ENCODE measurements at regions not wholly inside any gene's neighbourhood (a gene's known extent, or its start where the extent isn't known, plus 50 kb on each side); places are given as distances from the start of the nearest gene placed in this dataset.
"Not testable (repeated sequence)": the region's sequence is repeated elsewhere in the genome, so short reads cannot be mapped to it uniquely, and the experiment has no call there.

GRCh38 chr12:46970636-46971035, 108.8 kb upstream of the PCED1B start:
- Histone ChIP-seq H3K4me2 (ENCODE audit: insufficient read depth, insufficient read length, low read length) (no peak overlapping the region), H3K56ac (ENCODE audit: insufficient read length, low read depth, low read length) (no peak overlapping the region), H3K14ac (ENCODE audit: insufficient read depth, low read length) (no peak overlapping the region), H4K91ac (ENCODE audit: insufficient read length, low read depth, low read length) (no peak overlapping the region), H2BK15ac (ENCODE audit: low read depth, low read length) (no peak overlapping the region), H2AK5ac (ENCODE audit: insufficient read length, low read length) (no peak overlapping the region), H3K79me2 (ENCODE audit: insufficient read depth, low read length) (no peaks in the 10 kb centered on the region), H2BK5ac (ENCODE audit: insufficient read length, low read length) (no peak overlapping the region), H3K9ac (ENCODE audit: extremely low read depth, insufficient read length, low read length) (no peak overlapping the region), H2BK12ac (ENCODE audit: insufficient read length, low read depth, low read length) (no peak overlapping the region), H3K4me1 (ENCODE audit: insufficient read depth, low read length) (no peaks in the 10 kb centered on the region), H3K9me3 (ENCODE audit: control insufficient read depth, low read depth, low read length) (no peaks in the 10 kb centered on the region), H3T11ph (ENCODE audit: low read length) (no peak overlapping the region), H2AFZ (ENCODE audit: low read length) (no peak overlapping the region), H4K5ac (ENCODE audit: insufficient read length, low read depth, low read length) (no peak overlapping the region), H2BK20ac (ENCODE audit: low read depth, low read length, poor library complexity, severe bottlenecking) (no peak overlapping the region), H4K20me1 (ENCODE audit: control insufficient read depth, insufficient read depth, insufficient read length) (no peaks in the 10 kb centered on the region), H3K27ac (ENCODE audit: insufficient read length, low read depth, low read length) (no peak overlapping the region), H3K27me3 (ENCODE audit: insufficient read depth, low read length) (0 out of 2 replicates have a peak, but pooled peaks cover 2% of the 10 kb centered on the region), H3K4ac (ENCODE audit: low read depth, low read length) (no peak overlapping the region), H3K79me1 (ENCODE audit: insufficient read depth, low read depth, low read length, poor library complexity, severe bottlenecking) (no peaks in the 10 kb centered on the region), H3K18ac (ENCODE audit: insufficient read length, low read depth, low read length) (no peak overlapping the region), H3K23me2 (ENCODE audit: insufficient read length, low read depth, low read length, poor library complexity, severe bottlenecking) (no peaks in the 10 kb centered on the region), H3K23ac (ENCODE audit: insufficient read length, low read depth, low read length) (no peak overlapping the region), H4K8ac (replicated peaks; ENCODE audit: insufficient read length, low read depth, low read length) (no peak overlapping the region), H2BK120ac (ENCODE audit: low read depth, low read length, poor library complexity, severe bottlenecking) (no peak overlapping the region)
- WGBS (ENCODE audit: extremely low coverage, insufficient read length, low lambda C conversion rate) = no CpG with 5 or more reads among the region's 5 CpGs
- no peak overlapping the region for H3K27ac Mint-ChIP-seq
- no peak for DNase-seq
- peaks cover 3 to 7% of the 10 kb centered on the region in 2 experiments; a peak in 3 of 5 replicates for H3K9me3 Mint-ChIP-seq
- peaks cover 7 to 9% of the 10 kb centered on the region in 2 experiments for H3K4me1 Mint-ChIP-seq
- H3K4me3 Mint-ChIP-seq = no peak overlapping the region
- no peak for TF ChIP-seq CTCF (conservative IDR thresholded peaks at IDR 0.05)
- H3K36me3 Mint-ChIP-seq (ENCODE audit: insufficient read depth in 1 of 3, low read depth in 3 of 3) = peaks cover 0 to 4% (median 0%) of the 10 kb centered on the region in 3 experiments; a peak in 1 of 7 replicates
- no peaks in the 10 kb centered on the region; the same call in 1 of the 2 replicates for H3K27me3 Mint-ChIP-seq (ENCODE audit: low read depth)

DNA sequence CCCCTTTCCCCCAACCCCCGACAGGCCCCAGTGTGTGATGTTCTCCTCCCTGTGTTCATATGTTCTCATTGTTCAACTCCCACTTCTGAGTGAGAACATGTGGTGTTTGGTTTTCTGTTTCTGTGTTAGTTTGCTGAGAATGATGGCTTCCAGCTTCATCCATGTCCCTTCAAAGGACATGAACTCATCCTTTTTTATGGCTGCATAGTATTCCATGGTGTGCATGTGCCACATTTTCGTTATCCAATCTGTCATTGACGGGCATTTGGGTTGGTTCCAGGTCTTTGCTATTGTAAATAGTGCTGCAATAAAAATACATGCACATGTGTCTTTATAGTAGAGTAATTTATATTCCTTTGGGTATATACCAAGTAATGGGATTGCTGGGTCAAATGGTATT, 105.5 kb upstream of the PCED1B start:
- H3K4me1 ChIP-seq (ENCODE audit: insufficient read depth, low read length); H3K4me1 Mint-ChIP-seq; H3K9me3 ChIP-seq (ENCODE audit: control insufficient read depth, low read depth, low read length); H2BK5ac ChIP-seq (ENCODE audit: insufficient read length, low read length); H3K4me3 Mint-ChIP-seq; H3K36me3 Mint-ChIP-seq (ENCODE audit: insufficient read depth in 1 of 3, low read depth in 3 of 3); H3K79me2 ChIP-seq (ENCODE audit: insufficient read depth, low read length); H3K27me3 Mint-ChIP-seq (ENCODE audit: low read depth); H2AFZ ChIP-seq (ENCODE audit: low read length); H3K23ac ChIP-seq (ENCODE audit: insufficient read length, low read depth, low read length); H3K27me3 ChIP-seq (ENCODE audit: insufficient read depth, low read length); DNase-seq; H3K9ac ChIP-seq (ENCODE audit: extremely low read depth, insufficient read length, low read length); H2BK120ac ChIP-seq (ENCODE audit: low read depth, low read length, poor library complexity, severe bottlenecking); H3K27ac ChIP-seq (ENCODE audit: insufficient read length, low read depth, low read length); H3K27ac Mint-ChIP-seq; H4K8ac ChIP-seq (replicated peaks; ENCODE audit: insufficient read length, low read depth, low read length); H4K20me1 ChIP-seq (ENCODE audit: control insufficient read depth, insufficient read depth, insufficient read length); H2BK12ac ChIP-seq (ENCODE audit: insufficient read length, low read depth, low read length); H2AK5ac ChIP-seq (ENCODE audit: insufficient read length, low read length); H3K56ac ChIP-seq (ENCODE audit: insufficient read length, low read depth, low read length); H3K18ac ChIP-seq (ENCODE audit: insufficient read length, low read depth, low read length); H3K4me2 ChIP-seq (ENCODE audit: insufficient read depth, insufficient read length, low read length); H3K4ac ChIP-seq (ENCODE audit: low read depth, low read length); H4K91ac ChIP-seq (ENCODE audit: insufficient read length, low read depth, low read length); H3K14ac ChIP-seq (ENCODE audit: insufficient read depth, low read length); H3K9me3 Mint-ChIP-seq; H3K79me1 ChIP-seq (ENCODE audit: insufficient read depth, low read depth, low read length, poor library complexity, severe bottlenecking); H3T11ph ChIP-seq (ENCODE audit: low read length); H3K23me2 ChIP-seq (ENCODE audit: insufficient read length, low read depth, low read length, poor library complexity, severe bottlenecking); H4K5ac ChIP-seq (ENCODE audit: insufficient read length, low read depth, low read length); H2BK20ac ChIP-seq (ENCODE audit: low read depth, low read length, poor library complexity, severe bottlenecking); H2BK15ac ChIP-seq (ENCODE audit: low read depth, low read length): not testable (repeated sequence)
- WGBS (ENCODE audit: extremely low coverage, insufficient read length, low lambda C conversion rate) = no CpG with 5 or more reads among the region's 3 CpGs

Measured in H9 (cell line).